Natural killer cell (primary cell): ENCODE measurements at regions not wholly inside any gene's neighbourhood (a gene's known extent, or its start where the extent isn't known, plus 50 kb on each side); places are given as distances from the start of the nearest gene placed in this dataset.

ENCODE experiments used
- ATAC-seq, 3 donors: fragments of 150-1000 bp in 2 of 3; fragments of 200-7000 bp in 1 of 3; cut with Tn5 transposase; 1 replicate in 1 of 3; 2 replicates in 2 of 3; pipeline ENCODE4 v1.10.0; 2021; ENCODE audit warnings: mild to moderate bottlenecking in 2 of 3, moderate library complexity in 2 of 3
- DNase-seq, 2 donors: peaks; one replicate each; pipeline versions ENCODE4 v3.0.0 to v3.0.0-alpha.2; 2013 to 2021; ENCODE audit warnings: mixed read lengths in 1 of 2
- H3K27ac ChIP-seq: one replicate; pipeline ENCODE4 v1.5.1; 2013; ENCODE audit warnings: mild to moderate bottlenecking, low read length
- H3K27me3 ChIP-seq: one replicate; pipeline ENCODE4 v1.6.1; 2013; ENCODE audit warnings: low read length; ENCODE audit not compliant: control insufficient read depth, insufficient read depth
- H3K36me3 ChIP-seq: one replicate; pipeline ENCODE4 v1.6.1; 2013; ENCODE audit warnings: low read length; ENCODE audit not compliant: control insufficient read depth, insufficient read depth
- H3K4me1 ChIP-seq: one replicate; pipeline ENCODE4 v1.6.1; 2013; ENCODE audit warnings: low read length; ENCODE audit not compliant: control insufficient read depth, insufficient read depth
- H3K4me3 ChIP-seq: one replicate; pipeline ENCODE4 v1.5.1; 2013; ENCODE audit warnings: low read length
- H3K9me3 ChIP-seq: one replicate; pipeline ENCODE4 v1.6.1; 2013; ENCODE audit warnings: low read length; ENCODE audit not compliant: control insufficient read depth, insufficient read depth
- H3K27ac Mint-ChIP-seq, 2 donors: one replicate each; pipeline ENCODE4 v1.8.0; 2022; ENCODE audit warnings: mild to moderate bottlenecking in 2 of 2, mixed read lengths in 2 of 2, moderate library complexity in 1 of 2
- H3K27me3 Mint-ChIP-seq, 2 donors: one replicate each; pipeline ENCODE4 v1.8.0; 2022; ENCODE audit warnings: low read depth in 2 of 2, mixed read lengths in 2 of 2
- H3K36me3 Mint-ChIP-seq: one replicate; pipeline ENCODE4 v1.8.0; 2022; ENCODE audit warnings: mixed read lengths
- H3K4me1 Mint-ChIP-seq, 2 donors: one replicate each; pipeline ENCODE4 v1.8.0; 2022; ENCODE audit warnings: mixed read lengths in 2 of 2
- H3K4me3 Mint-ChIP-seq: one replicate; pipeline ENCODE4 v1.8.0; 2022; ENCODE audit warnings: mild to moderate bottlenecking, moderate library complexity, mixed read lengths
- H3K9me3 Mint-ChIP-seq, 2 donors: one replicate each; pipeline ENCODE4 v1.8.0; 2022; ENCODE audit warnings: mixed read lengths in 2 of 2
- CTCF ChIP-seq: fragments of 200-600 bp; IDR thresholded peaks from one replicate; pipeline ENCODE4 v1.8.0; 2022; ENCODE audit warnings: antibody characterized with exemption
- WGBS: methylation state at CpG from one replicate; pipeline ENCODE4 v1.1.7; 2013; ENCODE audit warnings: missing lambda C conversion rate; ENCODE audit not compliant: insufficient coverage; 5-methylcytosine and 5-hydroxymethylcytosine counted together
- intact Hi-C: fragments of 100-400 bp; cut with micrococcal nuclease; formaldehyde crosslinking; loops from one replicate; pipeline ENCODE4 v1.14.2; 2022

GRCh38 chr10:130411496-130412085 is 275.4 kb downstream of the GLRX3 start:
- Histone ChIP-seq H3K9me3 (no peaks in the 10 kb centered on the region), H3K4me3 (no peak overlapping the region), H3K27ac (no peak overlapping the region), H3K4me1 (no peaks in the 10 kb centered on the region), H3K27me3 (no peaks in the 10 kb centered on the region), H3K36me3 (no peaks in the 10 kb centered on the region)
- Mint-ChIP-seq H3K27me3 (peaks cover 10 to 12% of the 10 kb centered on the region in 2 donors), H3K4me3 (no peak overlapping the region), H3K9me3 (peaks cover under 1 to 6% of the 10 kb centered on the region in 2 donors), H3K27ac (no peak overlapping the region), H3K4me1 (no peaks in the 10 kb centered on the region), H3K36me3 (no peaks in the 10 kb centered on the region)
- intact Hi-C loops: no loop called here
- DNase-seq: no peak
- 57% methylated on average over 13 of the region's 13 CpGs for WGBS
- no peak for ATAC-seq
- TF ChIP-seq CTCF: no peak

- Mint-ChIP-seq H3K4me1 (no peaks in the 10 kb centered on the region), H3K36me3 (no peaks in the 10 kb centered on the region), H3K4me3 (no peak overlapping the region), H3K27ac (no peak overlapping the region), H3K9me3 (peaks cover 2 to 8% of the 10 kb centered on the region in 2 donors), H3K27me3 (peaks cover 12 to 19% of the 10 kb centered on the region in 2 donors)
- no peaks in the 10 kb centered on the region for H3K9me3 ChIP-seq
- H3K27me3 ChIP-seq: no peaks in the 10 kb centered on the region
- H3K4me3 ChIP-seq: no peak overlapping the region
- intact Hi-C loops: no loop called here
- no peak for DNase-seq
- 59% methylated on average over 5 of the region's 5 CpGs for WGBS
- H3K36me3 ChIP-seq: no peaks in the 10 kb centered on the region
- ATAC-seq: no peak
- H3K4me1 ChIP-seq: no peaks in the 10 kb centered on the region
- TF ChIP-seq CTCF: no peak
- no peak overlapping the region for H3K27ac ChIP-seq
These were observed 276.1 kb downstream of the GLRX3 start for GRCh38 chr10:130412317-130412716.

GRCh38 chr10:130416334-130417150 is 280.4 kb downstream of the GLRX3 start:
- peak in 1 of 3 donors; percentile 38 for ATAC-seq

More at GRCh38 chr10:130416334-130417150, 280.4 kb downstream of the GLRX3 start:
- Histone ChIP-seq H3K27me3 (no peaks in the 10 kb centered on the region), H3K9me3 (no peaks in the 10 kb centered on the region), H3K4me1 (no peaks in the 10 kb centered on the region), H3K36me3 (no peaks in the 10 kb centered on the region), H3K4me3 (no peak overlapping the region), H3K27ac (no peak overlapping the region)
- 92% methylated on average over 9 of the region's 9 CpGs for WGBS
- H3K27me3 Mint-ChIP-seq: peaks cover 12 to 23% of the 10 kb centered on the region in 2 donors
- no peak for TF ChIP-seq CTCF
- intact Hi-C loops: no loop called here
- no peaks in the 10 kb centered on the region for H3K4me1 Mint-ChIP-seq
- no peaks in the 10 kb centered on the region for H3K36me3 Mint-ChIP-seq
- H3K4me3 Mint-ChIP-seq: no peak overlapping the region
- no peak overlapping the region for H3K27ac Mint-ChIP-seq
- no peak for DNase-seq
- peaks cover 2 to 8% of the 10 kb centered on the region in 2 donors for H3K9me3 Mint-ChIP-seq
